OCI-LY1 (cell line): ENCODE measurements at regions not wholly inside any gene's neighbourhood (a gene's known extent, or its start where the extent isn't known, plus 50 kb on each side); places are given as distances from the start of the nearest gene placed in this dataset.

Experiments used
- H2AFZ ChIP-seq: fragments of 200-600 bp; sonication (generic), shearing (Covaris generic); 2 replicates; pipeline ENCODE4 v1.6.0; 2014; ENCODE audit warnings: antibody characterized with exemption, mild to moderate bottlenecking, low read length
- H3F3A ChIP-seq: fragments of 200-600 bp; sonication (generic), shearing (Covaris generic); 2 replicates; pipeline ENCODE4 v1.6.0; 2014; ENCODE audit warnings: mild to moderate bottlenecking, antibody characterized with exemption, low read length, moderate library complexity; ENCODE audit not compliant: insufficient read depth
- H3K27ac ChIP-seq: fragments of 200-600 bp; sonication (generic); 2 replicates; pipeline ENCODE4 v1.5.1; 2014; ENCODE audit warnings: low read length, mixed run types, mild to moderate bottlenecking, low read depth; ENCODE audit not compliant: poor library complexity, severe bottlenecking
- H3K27me3 ChIP-seq: fragments of 200-600 bp; sonication (generic); 2 replicates; pipeline ENCODE4 v1.6.0; 2014; ENCODE audit warnings: antibody characterized with exemption, mild to moderate bottlenecking, low read length, moderate library complexity; ENCODE audit not compliant: insufficient read depth
- H3K36me3 ChIP-seq: fragments of 200-600 bp; sonication (generic); 2 replicates; pipeline ENCODE4 v1.6.1; 2014; ENCODE audit warnings: mild to moderate bottlenecking, antibody characterized with exemption, low read length, moderate library complexity, mixed read lengths; ENCODE audit not compliant: insufficient read depth
- H3K4me1 ChIP-seq: fragments of 200-600 bp; sonication (generic); 2 replicates; pipeline ENCODE4 v1.5.1; 2014; ENCODE audit warnings: mild to moderate bottlenecking, low read length, moderate library complexity; ENCODE audit not compliant: insufficient read depth, severe bottlenecking
- H3K4me2 ChIP-seq: fragments of 200-600 bp; sonication (generic), shearing (Covaris generic); 2 replicates; pipeline ENCODE4 v1.6.1; 2014; ENCODE audit warnings: low read length
- H3K4me3 ChIP-seq: fragments of 200-600 bp; sonication (generic); 2 replicates; pipeline ENCODE4 v1.5.1; 2014; ENCODE audit warnings: low read length, low read depth, mild to moderate bottlenecking, mixed read lengths; ENCODE audit not compliant: poor library complexity, severe bottlenecking
- H3K79me2 ChIP-seq: fragments of 200-600 bp; shearing (Covaris generic); 2 replicates; pipeline ENCODE4 v1.6.1; 2016; ENCODE audit warnings: mixed run types, low read length, mixed read lengths; ENCODE audit not compliant: insufficient read depth
- H3K9ac ChIP-seq: fragments of 200-600 bp; sonication (generic), shearing (Covaris generic); 2 replicates; pipeline ENCODE4 v1.6.1; 2014; ENCODE audit warnings: mild to moderate bottlenecking, low read length, mixed read lengths
- H3K9me2 ChIP-seq: fragments of 200-600 bp; sonication (generic), shearing (Covaris generic); 2 replicates; pipeline ENCODE4 v1.6.1; 2014; ENCODE audit warnings: low read depth, mild to moderate bottlenecking, low read length, mixed read lengths
- H3K9me3 ChIP-seq: fragments of 200-600 bp; shearing (Covaris generic); 2 replicates; pipeline ENCODE4 v1.6.1; 2014; ENCODE audit warnings: low read length, mixed read lengths
- H4K20me1 ChIP-seq: fragments of 200-600 bp; sonication (generic), shearing (Covaris generic); 2 replicates; pipeline ENCODE4 v1.6.0; 2016; ENCODE audit warnings: mild to moderate bottlenecking, low read length; ENCODE audit not compliant: insufficient read depth
- CTCF ChIP-seq: fragments of 200-600 bp; sonication (generic), shearing (Covaris generic); IDR thresholded peaks from 2 replicates; pipeline ENCODE4 v1.5.1; 2017; ENCODE audit warnings: mild to moderate bottlenecking, antibody characterized with exemption, low read length, moderate library complexity, mixed read lengths
- EZH2 ChIP-seq: fragments of 200-600 bp; sonication (generic), shearing (Covaris generic); IDR thresholded peaks from 2 replicates; pipeline ENCODE4 v1.8.0; 2017; ENCODE audit warnings: borderline replicate concordance, mixed run types, mild to moderate bottlenecking, antibody characterized with exemption, low read length, moderate library complexity, mixed read lengths

GRCh38 chr6:43946641-43947363, 176.8 kb downstream of the VEGFA start:
- no peaks in the 10 kb centered on the region for H3K79me2 ChIP-seq
- H3K9me2 ChIP-seq = no peaks in the 10 kb centered on the region
- no peak overlapping the region for H3K4me3 ChIP-seq
- no peak overlapping the region for H3K9ac ChIP-seq
- no peak overlapping the region for H2AFZ ChIP-seq
- no peaks in the 10 kb centered on the region; the same call in 1 of the 2 replicates for H3K27me3 ChIP-seq
- no peaks in the 10 kb centered on the region for H3K36me3 ChIP-seq
- H3K27ac ChIP-seq = no peak overlapping the region
- no peak overlapping the region for H3K4me2 ChIP-seq
- peaks cover 12% of the 10 kb centered on the region; the same call in 1 of the 2 replicates for H3K9me3 ChIP-seq
- no peaks in the 10 kb centered on the region for H3K4me1 ChIP-seq
- H3F3A ChIP-seq = no peaks in the 10 kb centered on the region
- TF ChIP-seq EZH2 = no peak
- no peaks in the 10 kb centered on the region for H4K20me1 ChIP-seq

- no peak overlapping the region for H3K27ac ChIP-seq
- H2AFZ ChIP-seq = no peak overlapping the region
- no peaks in the 10 kb centered on the region for H3K79me2 ChIP-seq
- H3F3A ChIP-seq = no peaks in the 10 kb centered on the region
- H3K9me3 ChIP-seq = peaks cover 12% of the 10 kb centered on the region; the same call in 1 of the 2 replicates
- TF ChIP-seq CTCF (no peak), EZH2 (no peak)
- no peaks in the 10 kb centered on the region for H3K36me3 ChIP-seq
- no peak overlapping the region for H3K4me2 ChIP-seq
- no peaks in the 10 kb centered on the region; the same call in 1 of the 2 replicates for H3K27me3 ChIP-seq
- no peaks in the 10 kb centered on the region for H3K9me2 ChIP-seq
- H3K4me1 ChIP-seq = no peaks in the 10 kb centered on the region
- H3K4me3 ChIP-seq = no peak overlapping the region
- H3K9ac ChIP-seq = no peak overlapping the region
- H4K20me1 ChIP-seq = no peaks in the 10 kb centered on the region
Measured at GRCh38 chr6:43945768-43946080, 175.7 kb downstream of the VEGFA start.

GRCh38 chr6:43944908-43945767, 175.1 kb downstream of the VEGFA start:
- Histone ChIP-seq H3K9me2 (no peaks in the 10 kb centered on the region), H3K9me3 (peaks cover 12% of the 10 kb centered on the region; the same call in 1 of the 2 replicates), H2AFZ (no peak overlapping the region), H3K4me2 (no peak overlapping the region), H3K36me3 (no peaks in the 10 kb centered on the region), H3K27ac (no peak overlapping the region), H4K20me1 (no peaks in the 10 kb centered on the region), H3K27me3 (no peaks in the 10 kb centered on the region; the same call in 1 of the 2 replicates), H3K79me2 (no peaks in the 10 kb centered on the region), H3K4me1 (no peaks in the 10 kb centered on the region), H3K4me3 (no peak overlapping the region), H3F3A (no peaks in the 10 kb centered on the region), H3K9ac (no peak overlapping the region)
- no peak for TF ChIP-seq CTCF
- TF ChIP-seq EZH2 = no peak
